Glutamatergic neuron (in vitro differentiated cells): ENCODE measurements at regions not wholly inside any gene's neighbourhood (a gene's known extent, or its start where the extent isn't known, plus 50 kb on each side); places are given as distances from the start of the nearest gene placed in this dataset.

Experiments
- DNase-seq: peaks from one replicate; pipeline ENCODE4 v3.0.0; 2022
- H3K27ac Mint-ChIP-seq: one replicate; pipeline ENCODE4 v1.8.0; 2020; ENCODE audit warnings: mild to moderate bottlenecking, mixed read lengths, inconsistent platforms; ENCODE audit not compliant: unreplicated experiment
- H3K27me3 Mint-ChIP-seq: one replicate; pipeline ENCODE4 v1.8.0; 2020; ENCODE audit warnings: mild to moderate bottlenecking, moderate library complexity, mixed read lengths, inconsistent platforms; ENCODE audit not compliant: unreplicated experiment
- H3K36me3 Mint-ChIP-seq: one replicate; pipeline ENCODE4 v1.8.0; 2020; ENCODE audit warnings: mild to moderate bottlenecking, mixed read lengths, inconsistent platforms; ENCODE audit not compliant: unreplicated experiment
- H3K4me1 Mint-ChIP-seq: one replicate; pipeline ENCODE4 v1.8.0; 2020; ENCODE audit warnings: mild to moderate bottlenecking, low read depth, mixed read lengths, inconsistent platforms; ENCODE audit not compliant: unreplicated experiment
- H3K4me3 Mint-ChIP-seq: one replicate; pipeline ENCODE4 v1.8.0; 2020; ENCODE audit warnings: mild to moderate bottlenecking, mixed read lengths, inconsistent platforms; ENCODE audit not compliant: unreplicated experiment
- H3K9me3 Mint-ChIP-seq: one replicate; pipeline ENCODE4 v1.8.0; 2020; ENCODE audit warnings: mild to moderate bottlenecking, moderate library complexity, mixed read lengths, inconsistent platforms; ENCODE audit not compliant: unreplicated experiment
- CTCF ChIP-seq: fragments of 200-600 bp; sonication (generic); IDR thresholded peaks from one replicate; pipeline ENCODE4 v1.5.0; 2021; ENCODE audit not compliant: partially characterized antibody, unreplicated experiment

GRCh38 chr1:192087334-192087733 lies 70.9 kb upstream of the RGS18 start:
- Mint-ChIP-seq H3K9me3 (peaks cover 2% of the 10 kb centered on the region), H3K27me3 (no peaks in the 10 kb centered on the region), H3K27ac (no peak overlapping the region), H3K36me3 (no peaks in the 10 kb centered on the region), H3K4me3 (no peak overlapping the region), H3K4me1 (no peaks in the 10 kb centered on the region)
- no peak for TF ChIP-seq CTCF
- no peak for DNase-seq

- Mint-ChIP-seq H3K9me3 (peaks cover 2% of the 10 kb centered on the region), H3K4me3 (no peak overlapping the region), H3K27me3 (no peaks in the 10 kb centered on the region), H3K27ac (no peak overlapping the region), H3K4me1 (no peaks in the 10 kb centered on the region), H3K36me3 (no peaks in the 10 kb centered on the region)
- DNase-seq: no peak
- no peak for TF ChIP-seq CTCF
Measured at GRCh38 chr1:192088496-192088895, 69.8 kb upstream of the RGS18 start.

GRCh38 chr1:192098001-192098400 lies 60.3 kb upstream of the RGS18 start:
- Mint-ChIP-seq H3K4me3 (no peak overlapping the region), H3K36me3 (no peaks in the 10 kb centered on the region), H3K27ac (no peak overlapping the region), H3K4me1 (no peaks in the 10 kb centered on the region), H3K27me3 (peaks cover 2% of the 10 kb centered on the region), H3K9me3 (no peaks in the 10 kb centered on the region)
- TF ChIP-seq CTCF: no peak
- no peak for DNase-seq

GRCh38 chr1:192099328-192099727 lies 58.9 kb upstream of the RGS18 start:
- Mint-ChIP-seq H3K27ac (no peak overlapping the region), H3K9me3 (no peaks in the 10 kb centered on the region), H3K4me1 (no peaks in the 10 kb centered on the region), H3K27me3 (peaks cover 2% of the 10 kb centered on the region), H3K4me3 (no peak overlapping the region), H3K36me3 (no peaks in the 10 kb centered on the region)
- no peak for TF ChIP-seq CTCF
- DNase-seq: no peak

GRCh38 chr1:192100686-192101468 lies 57.4 kb upstream of the RGS18 start:
- Mint-ChIP-seq H3K27me3 (peaks cover 2% of the 10 kb centered on the region), H3K4me3 (no peak overlapping the region), H3K36me3 (no peaks in the 10 kb centered on the region), H3K27ac (no peak overlapping the region), H3K4me1 (no peaks in the 10 kb centered on the region), H3K9me3 (no peaks in the 10 kb centered on the region)
- no peak for DNase-seq
- no peak for TF ChIP-seq CTCF
